Fibroblast of skin of scalp (primary cell): ENCODE measurements at regions not wholly inside any gene's neighbourhood (a gene's known extent, or its start where the extent isn't known, plus 50 kb on each side); places are given as distances from the start of the nearest gene placed in this dataset.
A peak's percentile ranks its signal among the peaks of the same experiment; 100 is the strongest.

Source experiments
- DNase-seq: peaks from one replicate; pipeline ENCODE4 v3.0.0-alpha.2; 2013

- no peak for DNase-seq
Observed at GRCh38 chr15:87135109-87135508, 1055.4 kb downstream of the AGBL1 start.

- DNase-seq, result no peak
Observed at GRCh38 chr15:87133704-87134103, 1054.0 kb downstream of the AGBL1 start.

- no peak for DNase-seq
Observed at GRCh38 chr15:87131067-87131466, 1051.4 kb downstream of the AGBL1 start.

- DNase-seq, result no peak
Observed at GRCh38 chr15:87129916-87130315, 1050.2 kb downstream of the AGBL1 start.

- no peak for DNase-seq
Observed at GRCh38 chr15:87123676-87124382, 1044.2 kb downstream of the AGBL1 start.

GRCh38 chr15:87121336-87121735, 1041.7 kb downstream of the AGBL1 start:
- DNase-seq, result peak; percentile 45

GRCh38 chr15:87120555-87120954, 1040.9 kb downstream of the AGBL1 start:
- no peak for DNase-seq

- no peak for DNase-seq
Observed at GRCh38 chr15:87118846-87119245, 1039.2 kb downstream of the AGBL1 start.

GRCh38 chr15:87118435-87118834, 1038.8 kb downstream of the AGBL1 start:
- DNase-seq, result peak; percentile 46

GRCh38 chr15:87115795-87116194, 1036.1 kb downstream of the AGBL1 start:
- DNase-seq, result no peak

GRCh38 chr15:87099916-87100315, 1020.2 kb downstream of the AGBL1 start:
- no peak for DNase-seq

- no peak for DNase-seq
Observed at GRCh38 chr15:87089551-87089950, 1009.9 kb downstream of the AGBL1 start.

GRCh38 chr15:87083201-87083600, 1003.5 kb downstream of the AGBL1 start:
- DNase-seq, result no peak

GRCh38 chr15:87082581-87082980, 1002.9 kb downstream of the AGBL1 start:
- no peak for DNase-seq

GRCh38 chr15:87080547-87080946, 1000.9 kb downstream of the AGBL1 start:
- DNase-seq, result no peak
